SK-N-SH treated with all-trans-retinoic acid at 6 μM for 48 hours (cell line): ENCODE measurements at regions not wholly inside any gene's neighbourhood (a gene's known extent, or its start where the extent isn't known, plus 50 kb on each side); places are given as distances from the start of the nearest gene placed in this dataset.

Experiments used
- ATAC-seq: fragments of 200-7000 bp; cut with Tn5 transposase; 3 replicates; pipeline ENCODE4 v1.9.1; 2020; ENCODE audit warnings: mild to moderate bottlenecking, moderate library complexity
- BACH2 ChIP-seq: fragments of 250-450 bp; sonication (Bioruptor Pico); IDR thresholded peaks from 2 replicates; pipeline ENCODE4 v1.9.0; 2021; ENCODE audit warnings: mild to moderate bottlenecking, borderline replicate concordance
- CREB5 ChIP-seq: fragments of 250-450 bp; sonication (Bioruptor Pico); IDR thresholded peaks from 2 replicates; pipeline ENCODE4 v1.5.1; 2020; ENCODE audit warnings: low read depth, mild to moderate bottlenecking, moderate library complexity
- CSDC2 ChIP-seq: fragments of 250-450 bp; sonication (Bioruptor Pico); IDR thresholded peaks from 2 replicates; pipeline ENCODE4 v1.5.0; 2020; ENCODE audit warnings: mild to moderate bottlenecking, moderate library complexity
- GLIS3 ChIP-seq: fragments of 250-450 bp; sonication (Bioruptor Pico); IDR thresholded peaks from 2 replicates; pipeline ENCODE4 v1.5.0; 2020; ENCODE audit warnings: mild to moderate bottlenecking, moderate library complexity
- ISL1 ChIP-seq: fragments of 250-450 bp; sonication (Bioruptor Pico); IDR thresholded peaks from 2 replicates; pipeline ENCODE4 v2.1.2; 2022; ENCODE audit warnings: mild to moderate bottlenecking, moderate library complexity
- PATZ1 ChIP-seq: fragments of 250-450 bp; sonication (Bioruptor Pico); IDR thresholded peaks from 2 replicates; pipeline ENCODE4 v1.8.0; 2020; ENCODE audit warnings: mild to moderate bottlenecking, moderate library complexity, borderline replicate concordance
- RARB ChIP-seq: fragments of 250-450 bp; sonication (Bioruptor Pico); IDR thresholded peaks from 2 replicates; pipeline ENCODE4 v1.8.0; 2021; ENCODE audit warnings: mild to moderate bottlenecking, moderate library complexity
- TOX ChIP-seq: fragments of 250-450 bp; sonication (Bioruptor Pico); IDR thresholded peaks from 2 replicates; pipeline ENCODE4 v1.8.0; 2021; ENCODE audit warnings: mild to moderate bottlenecking, moderate library complexity, borderline replicate concordance
- TSHZ2 ChIP-seq: fragments of 250-450 bp; sonication (Bioruptor Pico); IDR thresholded peaks from 2 replicates; pipeline ENCODE4 v1.5.0; 2020; ENCODE audit warnings: mild to moderate bottlenecking, moderate library complexity
- ZC3H10 ChIP-seq: fragments of 250-450 bp; sonication (Bioruptor Pico); IDR thresholded peaks from 2 replicates; pipeline ENCODE4 v1.5.1; 2021; ENCODE audit warnings: mild to moderate bottlenecking, moderate library complexity
- ZFP3 ChIP-seq: fragments of 250-450 bp; sonication (Bioruptor Pico); IDR thresholded peaks from 2 replicates; pipeline ENCODE4 v1.5.0; 2020; ENCODE audit warnings: mild to moderate bottlenecking, moderate library complexity
- ZFP30 ChIP-seq: fragments of 450-650 bp; formaldehyde crosslinking; IDR thresholded peaks from 2 replicates; pipeline ENCODE4 v1.5.0; 2022; ENCODE audit warnings: mild to moderate bottlenecking, moderate library complexity
- ZNF565 ChIP-seq: fragments of 450-650 bp; formaldehyde crosslinking; conservative IDR thresholded peaks from 2 replicates; pipeline ENCODE4 v1.5.0; 2020; ENCODE audit warnings: low read depth, mild to moderate bottlenecking, moderate library complexity
- ZNF70 ChIP-seq: fragments of 450-650 bp; formaldehyde crosslinking; IDR thresholded peaks from 2 replicates; pipeline ENCODE4 v1.5.0; 2020; ENCODE audit warnings: mild to moderate bottlenecking, moderate library complexity
- ZNF8 ChIP-seq: fragments of 450-650 bp; formaldehyde crosslinking; IDR thresholded peaks from 2 replicates; pipeline ENCODE4 v1.5.0; 2020; ENCODE audit warnings: mild to moderate bottlenecking, moderate library complexity
- TF ChIP-seq, protein P1 (sequence below): fragments of 250-450 bp; sonication (Bioruptor Pico); IDR thresholded peaks from 2 replicates; pipeline ENCODE4 v1.5.1; 2021; ENCODE audit warnings: mild to moderate bottlenecking, moderate library complexity
- TF ChIP-seq, protein P2 (sequence below): fragments of 250-450 bp; sonication (Bioruptor Pico); IDR thresholded peaks from 2 replicates; pipeline ENCODE4 v1.8.0; 2021; ENCODE audit warnings: low read depth, mild to moderate bottlenecking, moderate library complexity, borderline replicate concordance

DNA sequence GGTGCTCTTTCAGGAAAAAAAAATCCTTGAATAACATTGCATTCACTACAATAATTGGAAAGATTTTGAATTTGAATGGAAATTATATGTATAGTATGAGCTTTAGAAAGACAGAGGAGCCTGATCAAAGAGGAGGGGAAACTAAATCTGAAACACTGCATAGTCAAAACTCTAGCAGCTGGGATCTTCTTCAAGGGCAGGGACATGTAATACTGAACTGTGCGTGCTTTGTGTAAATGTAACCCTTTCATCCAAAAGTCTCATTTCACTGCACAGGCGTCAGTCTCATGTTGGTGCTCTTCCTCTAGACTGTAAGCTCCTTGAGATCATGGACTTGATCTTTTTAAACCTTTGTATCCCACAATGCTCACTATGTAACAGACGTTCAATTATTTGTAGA, 212.0 kb upstream of the JADE1 start:
- TF ChIP-seq PATZ1 (CRISPR knock-in tag), result no peak
- TF ChIP-seq GLIS3 (CRISPR knock-in tag), result no peak
- TF ChIP-seq, protein P1, sequence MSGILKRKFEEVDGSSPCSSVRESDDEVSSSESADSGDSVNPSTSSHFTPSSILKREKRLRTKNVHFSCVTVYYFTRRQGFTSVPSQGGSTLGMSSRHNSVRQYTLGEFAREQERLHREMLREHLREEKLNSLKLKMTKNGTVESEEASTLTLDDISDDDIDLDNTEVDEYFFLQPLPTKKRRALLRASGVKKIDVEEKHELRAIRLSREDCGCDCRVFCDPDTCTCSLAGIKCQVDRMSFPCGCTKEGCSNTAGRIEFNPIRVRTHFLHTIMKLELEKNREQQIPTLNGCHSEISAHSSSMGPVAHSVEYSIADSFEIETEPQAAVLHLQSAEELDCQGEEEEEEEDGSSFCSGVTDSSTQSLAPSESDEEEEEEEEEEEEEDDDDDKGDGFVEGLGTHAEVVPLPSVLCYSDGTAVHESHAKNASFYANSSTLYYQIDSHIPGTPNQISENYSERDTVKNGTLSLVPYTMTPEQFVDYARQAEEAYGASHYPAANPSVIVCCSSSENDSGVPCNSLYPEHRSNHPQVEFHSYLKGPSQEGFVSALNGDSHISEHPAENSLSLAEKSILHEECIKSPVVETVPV (CRISPR knock-in tag), result no peak
- TF ChIP-seq BACH2 (CRISPR knock-in tag), result no peak
- TF ChIP-seq ZFP3 (CRISPR knock-in tag), result no peak
- TF ChIP-seq ZNF8 (CRISPR knock-in tag), result no peak
- no peak for TF ChIP-seq ZFP30 (CRISPR knock-in tag)
- no peak for TF ChIP-seq TSHZ2 (CRISPR knock-in tag)
- no peak for TF ChIP-seq CREB5 (CRISPR knock-in tag)
- TF ChIP-seq RARB (CRISPR knock-in tag), result no peak
- TF ChIP-seq TOX (CRISPR knock-in tag), result no peak
- no peak for TF ChIP-seq ZNF70
- no peak for TF ChIP-seq ISL1 (CRISPR knock-in tag)
- no peak for TF ChIP-seq CSDC2
- ATAC-seq, result no peak

- TF ChIP-seq, protein P2, sequence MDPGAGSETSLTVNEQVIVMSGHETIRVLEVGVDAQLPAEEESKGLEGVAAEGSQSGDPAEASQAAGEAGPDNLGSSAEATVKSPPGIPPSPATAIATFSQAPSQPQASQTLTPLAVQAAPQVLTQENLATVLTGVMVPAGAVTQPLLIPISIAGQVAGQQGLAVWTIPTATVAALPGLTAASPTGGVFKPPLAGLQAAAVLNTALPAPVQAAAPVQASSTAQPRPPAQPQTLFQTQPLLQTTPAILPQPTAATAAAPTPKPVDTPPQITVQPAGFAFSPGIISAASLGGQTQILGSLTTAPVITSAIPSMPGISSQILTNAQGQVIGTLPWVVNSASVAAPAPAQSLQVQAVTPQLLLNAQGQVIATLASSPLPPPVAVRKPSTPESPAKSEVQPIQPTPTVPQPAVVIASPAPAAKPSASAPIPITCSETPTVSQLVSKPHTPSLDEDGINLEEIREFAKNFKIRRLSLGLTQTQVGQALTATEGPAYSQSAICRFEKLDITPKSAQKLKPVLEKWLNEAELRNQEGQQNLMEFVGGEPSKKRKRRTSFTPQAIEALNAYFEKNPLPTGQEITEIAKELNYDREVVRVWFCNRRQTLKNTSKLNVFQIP (CRISPR knock-in tag), result no peak
- no peak for TF ChIP-seq BACH2 (CRISPR knock-in tag)
- TF ChIP-seq ZFP30 (CRISPR knock-in tag), result no peak
- TF ChIP-seq PATZ1 (CRISPR knock-in tag), result no peak
- TF ChIP-seq CSDC2, result no peak
- TF ChIP-seq, protein P1 (CRISPR knock-in tag), result no peak
- no peak for TF ChIP-seq TSHZ2 (CRISPR knock-in tag)
- no peak for TF ChIP-seq ZC3H10 (CRISPR knock-in tag)
- TF ChIP-seq CREB5 (CRISPR knock-in tag), result no peak
- no peak for TF ChIP-seq ZNF565 (CRISPR knock-in tag)
- ATAC-seq, result no peak
Observed at GRCh38 chr4:128596853-128597252, 212.6 kb upstream of the JADE1 start.
